PC-9 (cell line): ENCODE measurements at regions not wholly inside any gene's neighbourhood (a gene's known extent, or its start where the extent isn't known, plus 50 kb on each side); places are given as distances from the start of the nearest gene placed in this dataset.

ENCODE experiments used
- EZH2 ChIP-seq: fragments of 200-600 bp; sonication (generic); IDR thresholded peaks from 2 replicates; pipeline ENCODE4 v1.8.0; 2017; ENCODE audit warnings: antibody characterized with exemption, low read depth
- TF ChIP-seq, protein P1 (sequence below): fragments of 200-600 bp; sonication (generic); conservative IDR thresholded peaks from 2 replicates; pipeline ENCODE4 v1.6.1; 2017; ENCODE audit warnings: mixed run types, antibody characterized with exemption, mild to moderate bottlenecking, moderate library complexity

DNA sequence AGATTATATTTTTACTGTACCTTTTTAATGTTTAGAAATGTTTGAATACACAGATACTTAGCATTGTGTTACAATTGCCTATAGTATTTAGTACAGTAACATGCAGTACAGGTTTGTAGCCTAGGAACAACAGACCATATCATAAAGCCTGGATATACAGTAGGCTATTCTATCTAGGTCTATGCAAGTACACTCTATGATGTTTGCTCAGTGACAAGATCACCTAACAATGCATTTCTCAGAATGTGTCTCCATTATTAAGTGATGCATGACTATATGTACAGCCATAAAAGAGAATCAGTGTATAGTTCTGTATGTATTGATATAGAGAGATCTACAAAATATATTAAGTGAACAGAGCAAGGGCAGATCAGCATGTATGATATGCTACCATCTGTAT is 616.4 kb downstream of the XIRP2 start:
- TF ChIP-seq, protein P1, sequence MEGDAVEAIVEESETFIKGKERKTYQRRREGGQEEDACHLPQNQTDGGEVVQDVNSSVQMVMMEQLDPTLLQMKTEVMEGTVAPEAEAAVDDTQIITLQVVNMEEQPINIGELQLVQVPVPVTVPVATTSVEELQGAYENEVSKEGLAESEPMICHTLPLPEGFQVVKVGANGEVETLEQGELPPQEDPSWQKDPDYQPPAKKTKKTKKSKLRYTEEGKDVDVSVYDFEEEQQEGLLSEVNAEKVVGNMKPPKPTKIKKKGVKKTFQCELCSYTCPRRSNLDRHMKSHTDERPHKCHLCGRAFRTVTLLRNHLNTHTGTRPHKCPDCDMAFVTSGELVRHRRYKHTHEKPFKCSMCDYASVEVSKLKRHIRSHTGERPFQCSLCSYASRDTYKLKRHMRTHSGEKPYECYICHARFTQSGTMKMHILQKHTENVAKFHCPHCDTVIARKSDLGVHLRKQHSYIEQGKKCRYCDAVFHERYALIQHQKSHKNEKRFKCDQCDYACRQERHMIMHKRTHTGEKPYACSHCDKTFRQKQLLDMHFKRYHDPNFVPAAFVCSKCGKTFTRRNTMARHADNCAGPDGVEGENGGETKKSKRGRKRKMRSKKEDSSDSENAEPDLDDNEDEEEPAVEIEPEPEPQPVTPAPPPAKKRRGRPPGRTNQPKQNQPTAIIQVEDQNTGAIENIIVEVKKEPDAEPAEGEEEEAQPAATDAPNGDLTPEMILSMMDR: no peak
- TF ChIP-seq EZH2: no peak
